Mesodermal cell (in vitro differentiated cells): ENCODE measurements at regions not wholly inside any gene's neighbourhood (a gene's known extent, or its start where the extent isn't known, plus 50 kb on each side); places are given as distances from the start of the nearest gene placed in this dataset.

Source experiments
- H3K27ac ChIP-seq: 2 replicates; pipeline ENCODE4 v1.7.0; 2013; ENCODE audit warnings: mild to moderate bottlenecking, low read depth, low read length, moderate library complexity; ENCODE audit not compliant: severe bottlenecking
- H3K36me3 ChIP-seq: 2 replicates; pipeline ENCODE4 v1.7.1; 2013; ENCODE audit warnings: mild to moderate bottlenecking, low read length, moderate library complexity; ENCODE audit not compliant: control insufficient read depth, insufficient read depth
- H3K4me1 ChIP-seq: one replicate; pipeline ENCODE4 v1.7.1; 2013; ENCODE audit warnings: mild to moderate bottlenecking, low read length; ENCODE audit not compliant: insufficient read depth, control insufficient read depth, poor library complexity, severe bottlenecking
- H3K4me3 ChIP-seq: 2 replicates; pipeline ENCODE4 v1.7.0; 2013; ENCODE audit warnings: low read length, control low read depth, mild to moderate bottlenecking; ENCODE audit not compliant: insufficient read depth, poor library complexity, severe bottlenecking; ENCODE audit errors: extremely low read depth
- H3K9me3 ChIP-seq: 2 replicates; pipeline ENCODE4 v1.7.1; 2013; ENCODE audit warnings: mild to moderate bottlenecking, low read length, moderate library complexity; ENCODE audit not compliant: control insufficient read depth
- WGBS, 2 experiments: methylation state at CpG; one replicate each; pipeline ENCODE4 v1.1.5; 2013; ENCODE audit warnings: missing lambda C conversion rate in 2 of 2; ENCODE audit not compliant: insufficient coverage in 2 of 2; 5-methylcytosine and 5-hydroxymethylcytosine counted together

- no peak overlapping the region for H3K27ac ChIP-seq
These were observed 143.4 kb upstream of the CDH6 start for GRCh38 chr5:31049936-31050704.

GRCh38 chr5:31049461-31049860, 144.0 kb upstream of the CDH6 start:
- Histone ChIP-seq H3K36me3 (no peaks in the 10 kb centered on the region), H3K4me3 (no peak overlapping the region), H3K9me3 (no peaks in the 10 kb centered on the region), H3K27ac (no peak overlapping the region), H3K4me1 (no peaks in the 10 kb centered on the region)
- 59 to 82% methylated on average over 2 of the region's 3 CpGs for WGBS, 2 experiments

More at GRCh38 chr5:31049936-31050704, 143.4 kb upstream of the CDH6 start:
- 70 to 71% methylated on average over 1 to 2 of the region's 2 CpGs for WGBS, 2 experiments
- Histone ChIP-seq H3K4me1 (no peaks in the 10 kb centered on the region), H3K36me3 (no peaks in the 10 kb centered on the region), H3K4me3 (no peak overlapping the region), H3K9me3 (no peaks in the 10 kb centered on the region)

GRCh38 chr5:31048282-31049270, 144.9 kb upstream of the CDH6 start:
- 88 to 97% methylated on average over 4 of the region's 8 CpGs for WGBS, 2 experiments
- H3K4me1 ChIP-seq = no peaks in the 10 kb centered on the region
- no peak overlapping the region for H3K4me3 ChIP-seq
- no peaks in the 10 kb centered on the region for H3K9me3 ChIP-seq
- no peak overlapping the region for H3K27ac ChIP-seq
- no peaks in the 10 kb centered on the region for H3K36me3 ChIP-seq

- Histone ChIP-seq H3K4me3 (no peak overlapping the region), H3K4me1 (no peaks in the 10 kb centered on the region), H3K36me3 (no peaks in the 10 kb centered on the region), H3K9me3 (no peaks in the 10 kb centered on the region), H3K27ac (no peak overlapping the region)
- 90% methylated on average over 1 of the region's 2 CpGs; no CpG with 5 or more reads in 1 of the 2 experiments for WGBS, 2 experiments
These were observed 145.9 kb upstream of the CDH6 start for GRCh38 chr5:31047621-31048020.

GRCh38 chr5:31047007-31047406, 146.5 kb upstream of the CDH6 start:
- Histone ChIP-seq H3K36me3 (no peaks in the 10 kb centered on the region), H3K9me3 (no peaks in the 10 kb centered on the region), H3K27ac (no peak overlapping the region), H3K4me3 (no peak overlapping the region), H3K4me1 (no peaks in the 10 kb centered on the region)
- WGBS, 2 experiments = 17 to 35% methylated on average over 1 to 4 of the region's 5 CpGs

- Histone ChIP-seq H3K4me1 (no peaks in the 10 kb centered on the region), H3K4me3 (no peak overlapping the region), H3K36me3 (no peaks in the 10 kb centered on the region), H3K27ac (no peak overlapping the region), H3K9me3 (no peaks in the 10 kb centered on the region)
- 71 to 100% methylated on average over 2 to 3 of the region's 4 CpGs for WGBS, 2 experiments
These were observed 157.1 kb upstream of the CDH6 start for GRCh38 chr5:31036411-31036810.

- Histone ChIP-seq H3K36me3 (no peaks in the 10 kb centered on the region), H3K27ac (no peak overlapping the region), H3K4me3 (no peak overlapping the region), H3K9me3 (no peaks in the 10 kb centered on the region), H3K4me1 (no peaks in the 10 kb centered on the region)
- no CpG with 5 or more reads among the region's 1 CpG for WGBS, 2 experiments
These were observed 160.2 kb upstream of the CDH6 start for GRCh38 chr5:31033295-31033694.

- WGBS, 2 experiments = 87 to 94% methylated on average over 6 to 7 of the region's 8 CpGs
- Histone ChIP-seq H3K4me1 (no peaks in the 10 kb centered on the region), H3K36me3 (no peaks in the 10 kb centered on the region)
These were observed 163.6 kb upstream of the CDH6 start for GRCh38 chr5:31029925-31030324.

GRCh38 chr5:31027721-31028120, 165.8 kb upstream of the CDH6 start:
- Histone ChIP-seq H3K4me1 (no peaks in the 10 kb centered on the region), H3K36me3 (no peaks in the 10 kb centered on the region), H3K9me3 (no peaks in the 10 kb centered on the region), H3K4me3 (no peak overlapping the region), H3K27ac (no peak overlapping the region)

More at GRCh38 chr5:31029925-31030324, 163.6 kb upstream of the CDH6 start:
- Histone ChIP-seq H3K27ac (no peak overlapping the region), H3K4me3 (no peak overlapping the region), H3K9me3 (no peaks in the 10 kb centered on the region)

- no peaks in the 10 kb centered on the region for H3K4me1 ChIP-seq
- H3K4me3 ChIP-seq = no peak overlapping the region
- no peak overlapping the region for H3K27ac ChIP-seq
- H3K36me3 ChIP-seq = no peaks in the 10 kb centered on the region
- peaks cover 4% of the 10 kb centered on the region for H3K9me3 ChIP-seq
- WGBS, 2 experiments = no CpG with 5 or more reads among the region's 3 CpGs
These were observed 170.4 kb upstream of the CDH6 start for GRCh38 chr5:31023105-31023504.
